GM18520 (cell line): ENCODE measurements at regions not wholly inside any gene's neighbourhood (a gene's known extent, or its start where the extent isn't known, plus 50 kb on each side); places are given as distances from the start of the nearest gene placed in this dataset.
"Not testable (repeated sequence)": the region's sequence is repeated elsewhere in the genome, so short reads cannot be mapped to it uniquely, and the experiment has no call there.

Source experiments
- ATAC-seq: cut with Tn5 transposase; IDR thresholded peaks from one replicate; pipeline ENCODE4 v1.9.1; 2021; ENCODE audit not compliant: unreplicated experiment

DNA sequence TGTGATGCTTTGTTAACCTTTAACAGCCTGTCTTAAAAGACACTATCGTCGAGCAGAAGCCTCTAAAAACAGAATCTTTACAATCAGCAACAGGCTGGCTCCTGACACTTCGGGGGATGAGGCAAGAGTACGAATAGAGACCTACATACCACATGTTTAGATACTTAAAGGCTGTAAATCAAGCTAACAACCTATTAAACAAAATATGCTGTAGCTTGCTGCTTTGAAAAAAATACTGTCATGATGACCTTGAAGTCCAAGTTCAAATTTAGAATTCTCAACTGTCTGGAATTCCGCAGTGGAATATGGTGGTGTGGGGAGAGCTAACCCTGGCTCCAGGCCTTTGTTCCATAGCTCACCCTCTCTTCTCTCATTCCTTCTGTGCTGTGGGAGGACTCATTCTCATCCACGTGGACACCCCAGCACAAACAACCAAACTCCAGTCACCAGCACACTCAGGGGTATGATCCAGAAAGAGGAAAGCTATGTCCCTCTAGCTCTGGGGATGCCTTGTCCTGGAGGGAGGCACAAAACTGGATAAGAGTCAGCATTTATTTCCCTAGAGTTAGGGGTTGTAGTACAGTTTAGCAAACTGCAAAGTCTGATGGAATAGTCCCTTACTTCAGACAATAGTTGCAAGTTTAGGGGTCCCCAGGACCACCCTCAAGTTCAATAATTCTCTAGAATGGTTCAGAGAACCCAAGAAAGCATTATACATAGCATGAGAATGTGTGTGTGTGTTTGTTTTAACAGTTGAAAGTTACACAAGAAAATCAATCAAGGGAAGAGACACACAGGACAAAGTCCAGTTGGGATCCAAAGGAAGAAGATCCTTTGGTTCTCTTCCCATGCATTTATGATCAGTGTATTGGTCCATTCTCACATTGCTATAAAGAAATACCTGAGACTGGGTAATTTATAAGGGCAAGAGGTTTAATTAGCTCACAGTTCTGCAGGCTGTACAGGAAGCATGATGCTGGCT lies 196.1 kb upstream of the SVIL start:
- no peak for ATAC-seq

DNA sequence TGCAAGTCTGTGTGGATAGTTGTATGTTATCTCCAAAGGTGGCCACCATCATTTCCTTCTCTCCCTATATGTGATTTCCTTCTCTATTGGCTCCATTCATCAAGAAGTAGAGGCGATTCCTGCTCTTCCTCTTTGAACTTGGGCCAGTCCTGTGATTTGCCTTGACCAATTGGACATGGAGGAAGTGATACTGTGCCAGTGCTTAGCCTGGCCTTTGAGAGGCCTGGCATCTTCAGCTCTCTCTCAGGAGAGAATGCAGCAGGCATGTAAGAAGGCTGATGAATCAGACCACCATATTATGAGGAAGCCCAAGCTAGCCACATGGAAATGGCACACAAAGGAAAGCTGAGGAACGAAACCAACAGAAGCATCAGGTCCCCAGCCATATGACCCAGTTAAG lies 195.0 kb upstream of the SVIL start:
- ATAC-seq: no peak

DNA sequence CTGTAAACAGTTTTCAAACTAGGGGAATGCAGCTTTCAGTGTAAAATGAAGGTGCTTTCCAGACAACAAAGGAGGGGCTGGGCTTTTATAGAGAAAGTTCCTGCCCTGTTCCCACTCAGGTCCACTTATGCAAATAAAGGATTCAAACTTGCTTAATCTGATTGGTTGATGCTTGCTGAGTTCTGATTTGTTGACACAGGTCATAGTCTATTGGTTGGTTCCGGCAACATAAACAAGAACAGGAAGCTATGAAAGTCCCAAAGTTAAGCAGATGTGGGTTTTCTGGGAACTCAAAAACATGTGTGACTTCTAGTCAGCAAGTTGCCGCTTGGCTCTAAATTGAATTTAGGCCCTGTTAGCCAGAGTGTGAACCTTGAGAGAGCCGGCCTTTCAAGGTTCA lies 194.2 kb upstream of the SVIL start:
- ATAC-seq: no peak

DNA sequence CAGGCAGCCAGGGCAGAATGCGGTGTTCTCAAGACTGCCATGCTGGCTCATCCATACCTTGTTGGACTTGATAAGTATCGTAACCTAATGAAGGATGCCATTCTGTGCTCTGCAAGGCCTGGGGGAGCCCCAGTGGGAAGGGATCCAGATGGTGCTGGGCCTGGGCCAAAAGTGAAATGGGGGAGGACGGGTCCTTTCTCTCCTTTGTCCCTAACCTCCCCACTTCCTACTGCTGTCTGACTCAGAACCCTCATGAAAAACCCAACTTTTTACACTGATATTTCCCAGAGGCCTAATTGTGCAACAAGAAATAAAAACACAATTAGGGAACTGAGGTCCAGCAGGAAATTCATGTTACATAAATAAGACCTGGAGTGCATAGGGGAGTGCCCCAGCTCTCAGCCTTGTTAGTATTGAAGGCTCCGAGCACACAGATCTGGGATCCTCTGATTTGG lies 193.7 kb upstream of the SVIL start:
- no peak for ATAC-seq

DNA sequence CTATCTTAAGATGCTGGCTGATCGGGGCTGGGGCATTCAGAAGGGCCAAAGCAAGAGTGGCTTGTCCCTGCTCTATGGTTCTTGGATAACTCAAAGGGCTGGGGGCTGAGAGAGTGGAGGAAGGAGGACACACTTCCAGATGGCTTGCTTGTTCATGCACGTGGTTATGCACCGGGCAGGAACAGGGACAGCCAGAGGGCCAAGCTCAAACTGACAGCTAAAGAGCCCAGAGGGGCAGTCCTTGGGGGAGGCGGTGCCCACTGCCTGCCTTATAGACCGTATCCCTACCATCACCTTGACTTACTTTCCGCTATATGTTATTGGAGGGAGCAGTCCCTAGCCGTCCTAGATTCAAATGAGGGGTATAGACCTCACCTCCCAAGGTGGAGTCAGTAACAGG lies 192.7 kb upstream of the SVIL start:
- no peak for ATAC-seq

DNA sequence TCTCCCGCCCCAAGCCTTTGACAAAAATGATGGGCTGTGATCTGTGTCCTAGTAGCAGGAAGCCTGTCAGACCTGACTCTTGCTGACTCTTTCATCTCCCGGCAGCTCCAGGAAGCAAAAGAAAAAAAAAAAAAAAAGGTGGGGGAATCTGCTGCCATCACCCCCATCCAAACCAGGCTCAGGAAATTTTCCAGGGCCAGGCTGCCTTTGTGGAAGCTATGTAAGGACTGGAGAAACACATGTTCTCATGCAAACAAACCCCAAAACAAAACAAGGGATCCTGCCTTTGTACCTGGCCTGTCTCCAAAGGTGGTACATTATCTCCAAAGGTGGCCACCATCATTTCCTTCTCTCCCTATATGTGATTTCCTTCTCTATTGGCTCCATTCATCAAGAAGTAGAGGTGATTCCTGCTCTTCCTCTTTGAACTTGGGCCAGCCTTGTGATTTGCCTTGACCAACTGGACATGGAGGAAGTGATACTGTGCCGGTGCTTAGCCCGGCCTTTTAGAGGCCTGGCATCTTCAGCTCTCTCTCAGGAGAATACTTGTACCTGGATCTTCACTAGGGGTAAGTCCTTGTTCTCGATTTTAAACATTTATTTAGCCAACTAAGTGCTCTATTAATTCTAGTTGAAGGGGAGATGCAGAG lies 192.2 kb upstream of the SVIL start:
- ATAC-seq: no peak

DNA sequence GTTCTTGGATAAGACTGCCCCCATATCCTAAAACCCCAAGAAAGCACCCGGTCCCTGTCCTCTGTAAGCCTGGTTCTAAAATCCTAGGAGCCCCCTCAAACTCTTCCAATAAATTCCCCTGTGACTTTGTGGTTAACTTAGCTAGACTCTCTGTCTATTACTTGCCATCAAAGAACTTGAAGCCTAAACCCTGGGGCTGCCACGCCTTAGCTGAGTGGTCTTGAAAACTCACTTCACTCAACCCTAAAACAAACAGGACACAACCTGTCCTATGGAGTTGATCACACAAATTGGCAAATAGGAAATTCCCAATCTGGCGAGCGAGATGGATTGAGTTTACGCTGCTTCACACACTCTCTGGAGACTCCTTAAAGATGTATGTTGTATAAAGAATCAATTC lies 191.4 kb upstream of the SVIL start:
- ATAC-seq: no peak

DNA sequence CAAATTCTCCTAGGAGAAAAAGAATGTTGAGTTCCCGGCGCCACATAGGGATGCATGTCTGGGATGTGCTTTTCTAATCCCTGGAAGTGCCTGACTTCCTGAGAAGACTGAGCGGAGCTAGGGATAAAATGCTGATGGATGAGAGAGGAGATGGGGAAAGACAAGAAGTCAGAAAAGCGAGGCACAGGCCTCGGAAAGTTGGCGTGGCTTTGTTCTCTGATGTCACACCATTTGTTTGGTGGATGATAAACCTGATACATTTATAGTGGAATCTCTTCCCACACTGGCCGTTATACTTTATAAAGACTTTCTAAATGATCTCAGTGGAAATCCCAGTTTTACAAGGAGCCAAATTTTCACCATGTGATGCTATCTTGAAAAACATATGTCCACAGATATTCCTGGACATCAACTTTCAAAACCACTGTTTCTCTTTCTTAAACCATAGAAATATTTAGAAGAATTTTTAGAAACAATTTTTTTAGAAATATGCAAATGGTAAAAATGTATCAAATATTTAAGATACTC lies 188.8 kb upstream of the SVIL start:
- no peak for ATAC-seq

DNA sequence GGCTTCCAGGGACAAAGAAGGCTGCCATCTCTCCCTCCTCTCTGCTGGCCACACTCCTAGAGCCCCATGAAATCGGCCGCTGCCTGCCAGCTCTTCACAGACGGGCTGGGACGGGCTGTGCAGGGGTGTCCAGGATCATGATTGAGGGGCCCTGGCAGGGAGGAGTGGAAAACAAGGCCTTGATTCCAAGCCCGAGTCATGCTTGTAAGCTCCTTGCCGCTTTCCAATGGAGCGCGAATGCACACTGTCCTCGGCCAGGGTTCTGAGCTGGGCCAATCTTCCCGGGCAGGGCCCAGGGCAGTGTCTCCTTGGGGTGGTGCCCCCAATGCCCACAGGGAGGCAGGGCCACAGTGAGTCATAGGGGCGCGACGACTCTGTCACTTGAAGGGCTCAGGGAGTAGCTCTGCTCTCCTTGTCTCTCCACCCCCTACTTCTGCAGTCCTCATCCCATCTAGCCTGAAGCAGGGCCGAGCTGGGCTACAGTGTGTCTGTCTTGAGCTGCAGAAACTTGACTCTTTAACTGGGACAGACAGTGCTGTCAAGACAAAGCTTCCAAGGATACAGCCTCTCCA lies 186.2 kb upstream of the SVIL start:
- no peak for ATAC-seq

DNA sequence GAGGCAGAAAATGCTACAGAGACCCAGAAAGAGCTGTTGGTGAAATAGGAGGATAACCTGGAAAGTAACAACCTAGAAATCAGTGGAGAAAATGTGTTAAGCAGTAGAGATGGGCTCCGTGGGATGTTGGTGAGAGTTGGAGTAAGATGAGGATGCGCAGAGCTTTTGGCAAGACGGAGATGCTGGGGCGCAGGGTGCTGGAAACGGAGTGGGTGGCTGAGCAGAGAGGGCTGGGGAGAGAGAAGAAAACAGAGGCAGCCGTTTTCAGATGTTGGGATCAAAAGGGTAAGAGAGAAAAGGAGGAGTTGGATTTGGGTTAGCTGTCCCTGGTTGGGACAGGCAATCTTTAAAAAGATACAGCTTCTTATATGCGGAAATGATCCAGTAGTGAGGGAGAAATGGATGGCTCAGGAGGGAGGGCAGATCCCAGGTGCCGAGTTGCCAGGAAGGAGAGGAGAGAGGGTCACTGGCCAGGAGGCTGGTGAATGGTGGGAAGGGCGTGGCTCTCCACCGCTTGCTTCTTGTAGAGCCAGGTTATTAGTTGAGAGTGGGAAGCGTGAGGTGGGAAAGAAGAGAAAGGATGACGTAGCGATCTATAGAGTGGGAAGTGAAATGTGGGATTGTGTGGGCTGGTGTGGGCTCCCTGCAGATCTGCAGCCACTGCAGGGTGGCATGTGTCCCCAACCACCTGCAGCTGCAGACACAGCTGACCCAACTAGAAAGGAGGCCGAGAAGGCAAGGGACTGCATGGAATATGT lies 182.2 kb upstream of the SVIL start:
- ATAC-seq: no peak

DNA sequence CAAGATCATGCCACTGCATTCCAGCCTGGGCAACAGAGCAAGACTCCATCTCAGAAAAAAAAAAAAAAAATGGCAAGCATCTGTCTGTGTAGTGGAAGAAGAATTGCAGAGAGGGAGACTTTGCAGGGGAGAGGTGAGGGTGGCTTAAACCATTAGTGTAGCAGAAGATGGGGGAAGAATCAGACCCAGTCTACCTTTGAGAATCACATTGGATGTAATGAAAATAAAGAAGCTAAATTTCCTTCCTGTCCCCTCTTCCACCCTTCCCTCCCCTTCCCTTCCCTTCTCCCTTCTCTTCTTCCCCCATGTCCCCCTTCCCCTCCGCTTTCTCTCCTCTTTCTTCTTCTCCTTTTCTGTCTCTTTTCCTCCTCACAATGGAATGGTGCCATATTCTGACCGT lies 180.8 kb upstream of the SVIL start:
- no peak for ATAC-seq

DNA sequence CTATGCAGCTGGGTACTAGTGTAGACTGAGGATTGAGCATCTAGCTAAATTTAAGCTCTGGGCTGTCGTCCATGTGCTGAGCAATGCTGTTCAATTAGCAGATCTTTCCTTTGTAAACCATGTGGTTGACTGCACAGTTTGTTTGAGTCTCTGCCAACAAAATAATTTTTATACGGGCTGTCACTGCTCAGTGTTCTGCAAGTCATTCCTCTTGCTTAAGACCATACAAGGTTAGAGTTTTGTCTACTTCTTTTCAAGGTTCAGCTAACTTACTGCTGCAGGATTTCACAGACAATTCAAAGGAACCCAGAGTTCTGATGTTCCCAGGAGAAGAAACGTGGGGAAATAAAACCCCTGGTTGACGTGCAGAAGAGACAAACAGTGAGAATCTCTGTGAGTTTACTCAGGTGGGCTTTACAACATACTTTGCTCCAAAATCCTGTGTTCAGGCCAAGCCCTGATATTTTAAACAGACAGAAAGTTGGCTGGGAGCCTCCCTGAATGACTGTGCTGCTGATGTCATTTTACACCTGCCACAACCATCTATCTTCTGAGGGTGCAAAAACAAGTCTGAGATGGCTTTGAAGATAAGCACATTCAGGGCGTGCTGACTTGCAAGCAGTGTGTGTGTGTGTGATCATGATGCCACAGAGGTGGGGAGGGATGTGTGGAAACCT lies 177.1 kb upstream of the SVIL start:
- ATAC-seq: no peak

DNA sequence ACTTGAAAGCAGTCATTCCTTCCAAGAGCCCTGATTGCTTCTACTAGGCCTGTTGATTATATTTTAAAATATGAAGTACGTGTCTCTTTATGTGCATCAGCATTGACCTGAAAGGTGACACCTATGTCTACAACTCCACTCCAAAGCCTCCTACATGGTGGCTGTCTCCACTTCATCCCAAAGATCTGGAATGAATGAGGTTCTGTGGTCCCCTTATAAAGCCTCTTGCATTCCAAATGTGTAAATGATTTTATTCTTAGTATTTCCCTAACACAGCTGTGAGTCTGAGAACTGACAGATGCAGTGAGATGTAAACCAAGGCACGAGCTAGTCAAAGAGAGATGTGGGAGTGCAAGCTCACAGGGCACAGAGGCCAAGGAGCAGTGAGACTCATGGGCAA lies 176.0 kb upstream of the SVIL start:
- ATAC-seq: no peak

DNA sequence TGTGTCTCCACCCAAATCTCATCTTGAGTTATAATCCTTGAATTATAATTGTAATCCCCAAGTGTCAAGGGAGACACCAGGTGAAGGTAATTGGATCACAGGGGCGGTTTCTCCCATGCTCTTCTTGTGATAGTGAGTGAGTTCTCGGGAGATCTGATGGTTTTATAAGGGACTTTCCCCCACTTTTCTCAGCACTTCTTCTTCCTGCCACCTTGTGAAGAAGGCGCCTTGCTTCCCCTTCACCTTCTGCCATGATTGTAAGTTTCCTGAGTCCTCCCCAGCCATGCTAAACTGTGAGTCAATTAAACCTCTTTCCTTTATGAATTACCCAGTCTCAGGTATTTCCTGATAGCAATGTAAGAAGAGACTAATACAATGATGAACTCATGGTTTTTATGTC lies 175.5 kb upstream of the SVIL start:
- not testable (repeated sequence) for ATAC-seq

DNA sequence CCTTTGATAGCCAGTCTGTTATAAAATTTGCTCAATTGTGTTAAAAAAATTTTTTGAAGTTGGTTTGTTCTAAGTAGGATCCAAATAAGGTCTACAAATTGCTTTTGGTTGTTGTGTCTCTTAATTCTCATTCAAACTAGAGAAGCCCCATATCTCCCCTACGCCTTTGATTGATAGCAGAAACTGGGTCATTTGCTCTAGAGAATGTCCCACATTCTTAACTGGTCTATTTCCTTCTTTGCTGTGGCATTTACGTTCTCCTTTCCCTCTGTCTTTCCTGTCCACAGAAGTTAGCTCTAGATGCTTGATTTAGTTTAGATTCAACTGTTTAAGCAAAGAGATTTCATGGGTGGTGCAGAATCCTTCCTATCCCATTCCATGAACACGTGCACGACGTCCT lies 174.6 kb upstream of the SVIL start:
- no peak for ATAC-seq

DNA sequence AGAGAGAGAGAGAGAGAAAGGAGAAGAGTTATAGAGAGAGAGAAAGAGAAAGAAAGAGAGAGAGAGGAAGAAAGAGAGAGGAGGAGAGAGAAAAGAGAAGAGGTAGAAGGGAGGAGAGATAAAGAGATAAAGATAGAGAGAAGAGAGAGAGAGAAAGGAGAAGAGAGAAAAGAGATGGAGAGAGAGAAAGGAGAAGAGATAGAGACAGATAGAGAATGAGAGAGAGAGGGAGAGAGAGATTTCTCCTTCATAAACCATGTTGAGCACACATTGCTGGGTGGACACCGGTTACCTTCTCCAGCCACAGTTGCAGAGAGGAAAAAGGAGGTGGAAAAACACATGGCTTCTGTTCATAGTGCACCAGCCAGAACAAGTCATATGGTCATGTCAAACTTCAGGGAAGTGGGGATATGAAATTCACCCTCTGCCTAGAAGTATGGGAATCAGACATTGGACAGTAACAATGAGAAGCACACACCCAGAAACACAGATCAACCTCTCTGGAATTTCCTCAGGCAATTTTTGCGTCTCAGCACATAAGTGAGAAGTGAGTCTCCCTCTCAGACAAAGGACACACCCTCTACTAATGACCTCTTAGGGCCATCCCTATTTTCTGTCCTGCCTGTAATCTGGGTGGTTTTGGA lies 172.5 kb upstream of the SVIL start:
- no peak for ATAC-seq

DNA sequence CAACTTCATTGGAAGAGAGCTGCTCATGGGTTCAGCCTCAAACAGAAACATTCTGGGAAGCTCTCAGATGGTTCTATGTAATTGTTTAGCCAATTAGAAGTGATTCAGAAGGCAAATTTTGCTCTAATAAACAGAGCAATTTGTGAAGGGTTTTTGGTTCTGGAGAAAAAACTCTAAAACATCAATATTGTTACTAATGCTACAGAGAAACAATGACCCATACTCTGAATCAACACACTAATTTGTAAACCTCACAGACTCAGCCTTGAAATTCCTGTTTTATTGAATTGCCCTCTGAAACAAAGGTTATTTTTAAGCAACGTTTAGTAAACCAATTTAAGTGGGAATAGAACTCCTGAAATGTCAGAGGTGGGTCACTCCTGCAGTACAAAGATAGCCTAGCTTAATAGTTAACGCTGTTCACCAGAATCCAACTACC lies 171.6 kb upstream of the SVIL start:
- ATAC-seq: no peak

DNA sequence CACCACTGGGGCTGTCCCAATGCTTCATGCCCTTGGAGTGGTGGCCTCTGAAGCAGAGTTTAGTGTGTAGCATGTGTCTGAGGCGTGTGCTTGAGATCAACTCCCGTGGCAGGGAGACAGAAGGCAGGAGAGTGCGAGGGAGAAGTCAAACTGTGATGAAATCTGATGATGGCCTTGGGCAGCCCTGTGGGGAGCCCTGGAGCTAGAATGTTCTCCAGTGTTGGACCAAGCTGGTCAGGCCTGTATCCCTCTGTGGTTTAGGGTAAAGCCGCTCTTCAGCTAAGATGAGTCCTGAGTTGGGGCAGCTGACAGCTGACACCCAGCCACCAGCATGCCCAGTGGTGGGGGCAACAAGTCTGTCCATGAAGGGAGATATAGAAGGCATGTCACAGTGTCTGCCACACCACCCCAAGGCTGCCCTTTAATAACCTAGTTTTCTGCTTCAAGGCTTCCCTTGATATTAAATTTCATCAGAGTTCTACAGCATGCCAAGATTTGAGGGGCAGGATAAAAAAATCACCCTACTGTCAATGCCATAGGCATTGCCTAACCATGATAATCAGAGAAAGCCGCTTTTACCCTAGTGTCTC lies 170.5 kb upstream of the SVIL start:
- ATAC-seq: no peak

DNA sequence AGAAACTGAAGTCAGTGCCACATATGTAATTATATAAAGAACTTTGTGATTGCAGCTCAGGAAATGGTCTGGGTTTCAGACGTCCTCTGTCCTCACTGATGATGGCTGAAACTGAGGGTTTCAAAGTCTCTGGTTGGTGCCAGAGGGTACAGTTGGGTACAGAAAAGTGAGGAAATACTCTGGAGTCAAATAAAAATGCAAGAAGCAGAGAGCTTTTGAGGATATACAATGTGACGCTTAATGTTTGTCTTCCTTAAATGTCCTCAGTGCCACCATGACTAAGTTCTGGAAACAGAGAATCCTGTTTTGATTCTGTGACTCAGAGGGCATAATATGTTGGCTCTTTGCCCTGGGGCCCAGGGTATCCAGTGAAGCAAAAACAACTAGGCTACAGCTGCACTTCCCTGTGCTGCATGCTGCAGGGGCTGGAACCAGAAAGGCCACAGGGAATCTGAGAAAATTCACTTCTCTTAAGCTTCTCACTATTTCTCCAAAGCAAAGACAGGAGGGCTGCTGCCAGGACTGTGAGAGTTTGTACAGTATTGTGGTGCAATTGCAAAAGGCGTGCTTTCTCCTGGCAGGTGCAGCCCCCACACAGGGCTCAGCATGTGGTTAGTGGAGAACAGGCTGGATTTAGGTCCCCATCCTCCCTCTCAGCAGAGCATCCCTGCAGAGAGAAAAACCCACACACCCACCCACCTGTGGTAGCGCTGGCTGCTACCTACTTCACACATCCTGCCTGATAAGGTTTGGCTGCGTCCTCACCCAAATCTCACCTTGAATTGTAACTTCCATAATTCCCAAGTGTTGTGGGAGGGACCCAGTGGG lies 169.5 kb upstream of the SVIL start:
- ATAC-seq: no peak
